GM08714 (cell line): ENCODE measurements at regions not wholly inside any gene's neighbourhood (a gene's known extent, or its start where the extent isn't known, plus 50 kb on each side); places are given as distances from the start of the nearest gene placed in this dataset.
"Not testable (repeated sequence)": the region's sequence is repeated elsewhere in the genome, so short reads cannot be mapped to it uniquely, and the experiment has no call there.

Source experiments
- H3K4me3 ChIP-seq: fragments of 200-500 bp; sonication (Bioruptor generic); 2 replicates; pipeline ENCODE4 v1.5.1; 2014; ENCODE audit warnings: mild to moderate bottlenecking, low read length, inconsistent platforms
- ZNF274 ChIP-seq: IDR thresholded peaks from 2 replicates; pipeline ENCODE4 v1.6.1; 2012; ENCODE audit warnings: mild to moderate bottlenecking, low read depth, low read length

GRCh38 chr18:42545825-42546224 is 569.7 kb downstream of the RIT2 start:
- no peak for TF ChIP-seq ZNF274

GRCh38 chr18:42548493-42548892 is 567.0 kb downstream of the RIT2 start:
- no peak overlapping the region for H3K4me3 ChIP-seq
- no peak for TF ChIP-seq ZNF274

More at GRCh38 chr18:42545825-42546224, 569.7 kb downstream of the RIT2 start:
- H3K4me3 ChIP-seq, result no peak overlapping the region

- no peak for TF ChIP-seq ZNF274
- no peak overlapping the region for H3K4me3 ChIP-seq
Observed at GRCh38 chr18:42549596-42549995, 565.9 kb downstream of the RIT2 start.

GRCh38 chr18:42552559-42552958 is 562.9 kb downstream of the RIT2 start:
- H3K4me3 ChIP-seq, result not testable (repeated sequence)

GRCh38 chr18:42559069-42559690 is 556.3 kb downstream of the RIT2 start:
- no peak overlapping the region for H3K4me3 ChIP-seq
- no peak for TF ChIP-seq ZNF274

GRCh38 chr18:42561521-42561920 is 554.0 kb downstream of the RIT2 start:
- no peak overlapping the region for H3K4me3 ChIP-seq
- no peak for TF ChIP-seq ZNF274

- TF ChIP-seq ZNF274, result no peak
- no peak overlapping the region for H3K4me3 ChIP-seq
Observed at GRCh38 chr18:42563995-42564394, 551.5 kb downstream of the RIT2 start.

GRCh38 chr18:42564761-42565160 is 550.7 kb downstream of the RIT2 start:
- no peak overlapping the region for H3K4me3 ChIP-seq
- TF ChIP-seq ZNF274, result no peak

- no peak for TF ChIP-seq ZNF274
- H3K4me3 ChIP-seq, result no peak overlapping the region
Observed at GRCh38 chr18:42568773-42569172, 546.7 kb downstream of the RIT2 start.

- no peak overlapping the region for H3K4me3 ChIP-seq
Observed at GRCh38 chr18:42574871-42575270, 540.6 kb downstream of the RIT2 start.

GRCh38 chr18:42576124-42576523 is 539.4 kb downstream of the RIT2 start:
- no peak for TF ChIP-seq ZNF274
- no peak overlapping the region for H3K4me3 ChIP-seq

More at GRCh38 chr18:42574871-42575270, 540.6 kb downstream of the RIT2 start:
- TF ChIP-seq ZNF274, result no peak

GRCh38 chr18:42578792-42579191 is 536.7 kb downstream of the RIT2 start:
- no peak for TF ChIP-seq ZNF274
- no peak overlapping the region for H3K4me3 ChIP-seq

GRCh38 chr18:42582266-42582665 is 533.2 kb downstream of the RIT2 start:
- no peak for TF ChIP-seq ZNF274
- no peak overlapping the region for H3K4me3 ChIP-seq

GRCh38 chr18:42583283-42583731 is 532.2 kb downstream of the RIT2 start:
- no peak overlapping the region for H3K4me3 ChIP-seq
- TF ChIP-seq ZNF274, result no peak

- TF ChIP-seq ZNF274, result no peak
- H3K4me3 ChIP-seq, result no peak overlapping the region
Observed at GRCh38 chr18:42586601-42587000, 528.9 kb downstream of the RIT2 start.

- no peak overlapping the region for H3K4me3 ChIP-seq
- no peak for TF ChIP-seq ZNF274
Observed at GRCh38 chr18:42588786-42589185, 526.7 kb downstream of the RIT2 start.

GRCh38 chr18:42604820-42605219 is 510.7 kb downstream of the RIT2 start:
- no peak for TF ChIP-seq ZNF274
- H3K4me3 ChIP-seq, result no peak overlapping the region
